SK-N-SH (cell line): ENCODE measurements at regions not wholly inside any gene's neighbourhood (a gene's known extent, or its start where the extent isn't known, plus 50 kb on each side); places are given as distances from the start of the nearest gene placed in this dataset.
A peak's percentile ranks its signal among the peaks of the same experiment; 100 is the strongest.

Source experiments
- CTCF ChIA-PET: fragments of 300-600, 350-600 bp; formaldehyde crosslinking; extraction: SDS; loops from one replicate; lab custom pipeline; 2021; lab: Yijun Ruan, JAX
- POLR2A ChIA-PET: fragments of 350-600 bp; sonication (Branson Sonifier 250); formaldehyde crosslinking; extraction: SDS; loops from one replicate; lab custom pipeline; 2020; ENCODE audit warnings: antibody characterized with exemption, inconsistent platforms; lab: Yijun Ruan, JAX
- DNase-seq: peaks from one replicate; pipeline ENCODE4 v3.0.0; 2012
- H2AFZ ChIP-seq: fragments of 200-600 bp; sonication (generic); 2 replicates; pipeline ENCODE4 v1.8.1; 2016; ENCODE audit warnings: antibody characterized with exemption, mild to moderate bottlenecking, low read depth
- H3F3A ChIP-seq: fragments of 200-600 bp; sonication (generic); replicated peaks from 2 replicates; pipeline ENCODE3; 2016; ENCODE audit warnings: antibody characterized with exemption, mild to moderate bottlenecking; ENCODE audit not compliant: insufficient read depth
- H3K27ac ChIP-seq, 2 experiments: fragments of 200-500 bp in 1 of 2; fragments of 200-600 bp in 1 of 2; sonication (Bioruptor generic) in 1 of 2; sonication (generic), shearing (Covaris generic) in 1 of 2; 2 replicates each; pipeline versions ENCODE4 v1.5.1 to v1.6.1; 2014 to 2016; ENCODE audit warnings: low read depth in 2 of 2, inconsistent platforms in 1 of 2, low read length in 1 of 2, mild to moderate bottlenecking in 1 of 2, mixed read lengths in 1 of 2
- H3K27me3 ChIP-seq: fragments of 200-600 bp; sonication (generic), shearing (Covaris generic); 2 replicates; pipeline ENCODE4 v1.6.1; 2016; ENCODE audit warnings: mixed run types; ENCODE audit not compliant: insufficient read depth
- H3K36me3 ChIP-seq, 2 experiments: fragments of 200-500 bp in 1 of 2; fragments of 200-600 bp in 1 of 2; sonication (Bioruptor generic) in 1 of 2; sonication (generic) in 1 of 2; replicated peaks in 1 of 2; 2 replicates each; pipeline versions ENCODE3 to v1.5.1; 2014 to 2016; ENCODE audit warnings: low read length in 1 of 2, mild to moderate bottlenecking in 1 of 2; ENCODE audit not compliant: insufficient read depth in 2 of 2, control insufficient read depth in 1 of 2
- H3K4me1 ChIP-seq, 2 experiments: fragments of 200-500 bp in 1 of 2; fragments of 200-600 bp in 1 of 2; sonication (Bioruptor generic) in 1 of 2; sonication (generic), shearing (Covaris generic) in 1 of 2; 2 replicates each; pipeline versions ENCODE4 v1.5.1 to v1.6.1; 2014 to 2016; ENCODE audit warnings: low read depth in 1 of 2, low read length in 1 of 2, mixed run types in 1 of 2; ENCODE audit not compliant: insufficient read depth in 2 of 2, control insufficient read depth in 1 of 2
- H3K4me2 ChIP-seq: fragments of 200-600 bp; sonication (generic), shearing (Covaris generic); 2 replicates; pipeline ENCODE4 v1.6.1; 2017; ENCODE audit warnings: mixed run types
- H3K4me3 ChIP-seq, 2 experiments: fragments of 200-500 bp in 1 of 2; fragments of 200-600 bp in 1 of 2; sonication (Bioruptor generic) in 1 of 2; sonication (generic), shearing (Covaris generic) in 1 of 2; 2 replicates each; pipeline versions ENCODE4 v1.5.1 to v1.8.1; 2014 to 2016; ENCODE audit warnings: low read depth in 2 of 2, inconsistent platforms in 1 of 2, low read length in 1 of 2, mild to moderate bottlenecking in 1 of 2, mixed read lengths in 1 of 2, moderate library complexity in 1 of 2
- H3K79me2 ChIP-seq: fragments of 200-600 bp; sonication (generic); 2 replicates; pipeline ENCODE4 v1.8.1; 2017; ENCODE audit warnings: mild to moderate bottlenecking; ENCODE audit not compliant: insufficient read depth
- H3K9ac ChIP-seq: fragments of 200-600 bp; sonication (generic); 2 replicates; pipeline ENCODE4 v1.6.1; 2017; ENCODE audit warnings: mixed run types
- H3K9me2 ChIP-seq: fragments of 200-600 bp; sonication (generic); 2 replicates; pipeline ENCODE4 v1.6.1; 2017; ENCODE audit warnings: mixed run types
- H3K9me3 ChIP-seq: fragments of 200-600 bp; sonication (generic); 2 replicates; pipeline ENCODE4 v1.6.1; 2017; ENCODE audit warnings: mixed run types, mild to moderate bottlenecking, moderate library complexity
- H4K20me1 ChIP-seq: fragments of 200-600 bp; sonication (generic); 2 replicates; pipeline ENCODE4 v1.6.1; 2017; ENCODE audit warnings: mild to moderate bottlenecking, mixed run types; ENCODE audit not compliant: insufficient read depth
- EP300 ChIP-seq, 2 experiments: IDR thresholded peaks; 2 replicates each; pipeline versions ENCODE4 v1.4.0 to v1.6.1; 2012; ENCODE audit warnings: borderline replicate concordance in 1 of 2, low read depth in 1 of 2, low read length in 1 of 2
- EZH2phosphoT487 ChIP-seq: fragments of 200-600 bp; sonication (generic); IDR thresholded peaks from 2 replicates; pipeline ENCODE4 v1.6.1; 2017; ENCODE audit warnings: low read depth, mixed run types, mild to moderate bottlenecking, antibody characterized with exemption, moderate library complexity, borderline replicate concordance
- FOXJ3 ChIP-seq: sonication (generic); formaldehyde crosslinking; IDR thresholded peaks from 2 replicates; pipeline ENCODE4 v1.5.1; 2020; ENCODE audit warnings: mild to moderate bottlenecking, missing genetic modification reagents
- FOXM1 ChIP-seq: IDR thresholded peaks from 2 replicates; pipeline ENCODE4 v1.4.0; 2012; ENCODE audit warnings: low read depth, mild to moderate bottlenecking
- GABPA ChIP-seq: IDR thresholded peaks from 2 replicates; pipeline ENCODE4 v1.4.0; 2012; ENCODE audit warnings: low read depth, mild to moderate bottlenecking
- GATA2 ChIP-seq: sonication (generic); formaldehyde crosslinking; IDR thresholded peaks from 2 replicates; pipeline ENCODE4 v1.5.0; 2020; ENCODE audit warnings: mild to moderate bottlenecking, missing genetic modification reagents
- JUND ChIP-seq: IDR thresholded peaks from 2 replicates; pipeline ENCODE4 v1.4.0; 2012
- MEF2A ChIP-seq: IDR thresholded peaks from 2 replicates; pipeline ENCODE4 v1.4.0; 2012; ENCODE audit warnings: low read depth, borderline replicate concordance
- NFIC ChIP-seq: IDR thresholded peaks from 2 replicates; pipeline ENCODE4 v1.4.0; 2012; ENCODE audit warnings: borderline replicate concordance
- NRF1 ChIP-seq: IDR thresholded peaks from 2 replicates; pipeline ENCODE4 v1.6.1; 2012; ENCODE audit warnings: low read depth, mild to moderate bottlenecking, low read length
- RAD21 ChIP-seq: IDR thresholded peaks from 2 replicates; pipeline ENCODE4 v1.6.1; 2012; ENCODE audit warnings: mild to moderate bottlenecking, low read length
- SIN3A ChIP-seq: IDR thresholded peaks from 2 replicates; pipeline ENCODE4 v1.6.1; 2012; ENCODE audit warnings: low read depth, mild to moderate bottlenecking, low read length, moderate library complexity, borderline replicate concordance
- SMC3 ChIP-seq: IDR thresholded peaks from 2 replicates; pipeline ENCODE4 v1.6.1; 2012; ENCODE audit warnings: low read depth, low read length, improper control_type of control experiment
- TAF1 ChIP-seq: IDR thresholded peaks from 2 replicates; pipeline ENCODE4 v1.6.1; 2012; ENCODE audit warnings: low read depth, mild to moderate bottlenecking, low read length, moderate library complexity, borderline replicate concordance
- TCF12 ChIP-seq: IDR thresholded peaks from 2 replicates; pipeline ENCODE4 v1.4.0; 2012
- YY1 ChIP-seq: IDR thresholded peaks from 2 replicates; pipeline ENCODE4 v1.4.0; 2012; ENCODE audit warnings: low read depth, mild to moderate bottlenecking
- WGBS: methylation state at CpG from one replicate; pipeline ENCODE4 v1.1.6; 2017; ENCODE audit warnings: low lambda C conversion rate; 5-methylcytosine and 5-hydroxymethylcytosine counted together
- TF ChIP-seq, protein P1 (sequence below): IDR thresholded peaks from 2 replicates; pipeline ENCODE4 v1.4.0; 2012; ENCODE audit warnings: low read depth
- TF ChIP-seq, protein P2 (sequence below): IDR thresholded peaks from 2 replicates; pipeline ENCODE4 v1.4.0; 2012; ENCODE audit warnings: low read depth, borderline replicate concordance
- TF ChIP-seq, protein P3 (sequence below): IDR thresholded peaks from 2 replicates; pipeline ENCODE4 v1.6.1; 2012; ENCODE audit warnings: mild to moderate bottlenecking, low read depth, low read length, moderate library complexity
- TF ChIP-seq, protein P4 (sequence below): fragments of 150-350 bp; IDR thresholded peaks from 2 replicates; pipeline ENCODE4 v1.6.1; 2016; ENCODE audit warnings: mild to moderate bottlenecking, low read depth, low read length

DNA sequence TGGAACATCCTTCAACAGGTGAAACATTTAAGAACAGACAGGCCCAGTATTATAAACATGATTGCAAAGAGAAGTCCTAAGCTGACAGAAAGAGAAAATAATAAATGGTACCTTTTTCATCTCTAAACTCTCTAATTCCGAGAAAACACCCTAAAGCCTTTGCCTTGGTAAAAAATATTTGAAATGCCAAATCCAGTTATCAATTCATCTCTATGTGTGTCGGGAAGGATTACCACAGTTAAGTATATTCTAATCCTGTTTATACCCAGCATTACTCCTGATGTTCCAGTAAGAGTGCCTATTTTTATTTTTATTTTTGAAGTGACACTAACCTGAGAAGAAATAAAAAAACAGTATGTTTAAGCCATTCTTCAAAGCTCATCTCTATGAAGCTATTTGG, 219.3 kb upstream of the NANOGP8 start (continued):
- TF ChIP-seq, protein P1, sequence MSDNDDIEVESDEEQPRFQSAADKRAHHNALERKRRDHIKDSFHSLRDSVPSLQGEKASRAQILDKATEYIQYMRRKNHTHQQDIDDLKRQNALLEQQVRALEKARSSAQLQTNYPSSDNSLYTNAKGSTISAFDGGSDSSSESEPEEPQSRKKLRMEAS = no peak
- TF ChIP-seq EP300 (IDR thresholded peaks at IDR 0.05; ENCODE audit: borderline replicate concordance in 1 of 2, low read depth in 1 of 2, low read length in 1 of 2) (0 out of 4 replicates have a peak, but pooled peaks of 1 of the 2 experiments have one; percentile 19), EZH2phosphoT487 (no peak), SMC3 (no peak), GATA2 (CRISPR knock-in tag) (no peak), FOXM1 (no peak)

DNA sequence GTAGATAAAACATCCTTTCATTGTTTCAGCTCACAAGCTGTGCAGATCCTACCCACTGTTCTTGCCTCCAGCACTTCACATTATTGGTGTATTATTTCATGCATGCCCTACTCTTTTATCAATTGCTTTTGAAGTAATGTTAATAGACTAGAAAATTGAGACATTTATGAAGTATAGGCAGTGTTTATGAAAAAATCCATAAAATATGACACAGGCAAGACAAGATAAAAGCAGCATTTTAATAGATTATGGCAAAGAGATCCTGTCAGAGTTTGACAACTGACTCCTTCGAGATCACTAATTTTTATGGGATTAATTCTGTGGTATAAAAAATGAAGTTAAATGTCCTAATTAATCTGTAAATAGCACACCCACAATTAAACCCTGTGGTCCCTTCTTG, 217.2 kb upstream of the NANOGP8 start:
- CTCF ChIA-PET = interaction anchor here (1.7 to 2.1 kb wide), 2 partner anchors 13 to 142 kb away, joined by 4 to 7 read pairs; no protein-coding TSS in a partner anchor

More for the DNA sequence above, 217.2 kb upstream of the NANOGP8 start:
- no peaks in the 10 kb centered on the region for H3K27me3 ChIP-seq
- peaks cover 25% of the 10 kb centered on the region for H3F3A ChIP-seq
- H3K79me2 ChIP-seq = no peaks in the 10 kb centered on the region
- H3K4me2 ChIP-seq = no peak overlapping the region
- no peak overlapping the region for H3K9ac ChIP-seq
- POLR2A ChIA-PET = no interaction called here
- no peaks in the 10 kb centered on the region for H4K20me1 ChIP-seq
- no peak overlapping the region for H3K4me3 ChIP-seq
- DNase-seq = no peak
- H3K36me3 ChIP-seq = no peaks in the 10 kb centered on the region
- WGBS = 91% methylated on average over 1 of the region's 1 CpG
- no peak overlapping the region; a peak in 1 of 4 replicates for H3K27ac ChIP-seq
- H3K9me3 ChIP-seq = no peaks in the 10 kb centered on the region
- TF ChIP-seq SMC3 (no peak), NFIC (no peak), MEF2A (no peak), SIN3A (no peak), EZH2phosphoT487 (no peak), JUND (no peak), TCF12 (no peak), NRF1 (no peak), TAF1 (no peak), GATA2 (CRISPR knock-in tag) (no peak), FOXM1 (no peak), FOXJ3 (no peak), YY1 (no peak), RAD21 (no peak), GABPA (no peak)
- TF ChIP-seq, protein P2, sequence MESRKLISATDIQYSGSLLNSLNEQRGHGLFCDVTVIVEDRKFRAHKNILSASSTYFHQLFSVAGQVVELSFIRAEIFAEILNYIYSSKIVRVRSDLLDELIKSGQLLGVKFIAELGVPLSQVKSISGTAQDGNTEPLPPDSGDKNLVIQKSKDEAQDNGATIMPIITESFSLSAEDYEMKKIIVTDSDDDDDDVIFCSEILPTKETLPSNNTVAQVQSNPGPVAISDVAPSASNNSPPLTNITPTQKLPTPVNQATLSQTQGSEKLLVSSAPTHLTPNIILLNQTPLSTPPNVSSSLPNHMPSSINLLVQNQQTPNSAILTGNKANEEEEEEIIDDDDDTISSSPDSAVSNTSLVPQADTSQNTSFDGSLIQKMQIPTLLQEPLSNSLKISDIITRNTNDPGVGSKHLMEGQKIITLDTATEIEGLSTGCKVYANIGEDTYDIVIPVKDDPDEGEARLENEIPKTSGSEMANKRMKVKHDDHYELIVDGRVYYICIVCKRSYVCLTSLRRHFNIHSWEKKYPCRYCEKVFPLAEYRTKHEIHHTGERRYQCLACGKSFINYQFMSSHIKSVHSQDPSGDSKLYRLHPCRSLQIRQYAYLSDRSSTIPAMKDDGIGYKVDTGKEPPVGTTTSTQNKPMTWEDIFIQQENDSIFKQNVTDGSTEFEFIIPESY = no peak
- TF ChIP-seq, protein P3, sequence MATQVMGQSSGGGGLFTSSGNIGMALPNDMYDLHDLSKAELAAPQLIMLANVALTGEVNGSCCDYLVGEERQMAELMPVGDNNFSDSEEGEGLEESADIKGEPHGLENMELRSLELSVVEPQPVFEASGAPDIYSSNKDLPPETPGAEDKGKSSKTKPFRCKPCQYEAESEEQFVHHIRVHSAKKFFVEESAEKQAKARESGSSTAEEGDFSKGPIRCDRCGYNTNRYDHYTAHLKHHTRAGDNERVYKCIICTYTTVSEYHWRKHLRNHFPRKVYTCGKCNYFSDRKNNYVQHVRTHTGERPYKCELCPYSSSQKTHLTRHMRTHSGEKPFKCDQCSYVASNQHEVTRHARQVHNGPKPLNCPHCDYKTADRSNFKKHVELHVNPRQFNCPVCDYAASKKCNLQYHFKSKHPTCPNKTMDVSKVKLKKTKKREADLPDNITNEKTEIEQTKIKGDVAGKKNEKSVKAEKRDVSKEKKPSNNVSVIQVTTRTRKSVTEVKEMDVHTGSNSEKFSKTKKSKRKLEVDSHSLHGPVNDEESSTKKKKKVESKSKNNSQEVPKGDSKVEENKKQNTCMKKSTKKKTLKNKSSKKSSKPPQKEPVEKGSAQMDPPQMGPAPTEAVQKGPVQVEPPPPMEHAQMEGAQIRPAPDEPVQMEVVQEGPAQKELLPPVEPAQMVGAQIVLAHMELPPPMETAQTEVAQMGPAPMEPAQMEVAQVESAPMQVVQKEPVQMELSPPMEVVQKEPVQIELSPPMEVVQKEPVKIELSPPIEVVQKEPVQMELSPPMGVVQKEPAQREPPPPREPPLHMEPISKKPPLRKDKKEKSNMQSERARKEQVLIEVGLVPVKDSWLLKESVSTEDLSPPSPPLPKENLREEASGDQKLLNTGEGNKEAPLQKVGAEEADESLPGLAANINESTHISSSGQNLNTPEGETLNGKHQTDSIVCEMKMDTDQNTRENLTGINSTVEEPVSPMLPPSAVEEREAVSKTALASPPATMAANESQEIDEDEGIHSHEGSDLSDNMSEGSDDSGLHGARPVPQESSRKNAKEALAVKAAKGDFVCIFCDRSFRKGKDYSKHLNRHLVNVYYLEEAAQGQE = no peak
- TF ChIP-seq, protein P4, sequence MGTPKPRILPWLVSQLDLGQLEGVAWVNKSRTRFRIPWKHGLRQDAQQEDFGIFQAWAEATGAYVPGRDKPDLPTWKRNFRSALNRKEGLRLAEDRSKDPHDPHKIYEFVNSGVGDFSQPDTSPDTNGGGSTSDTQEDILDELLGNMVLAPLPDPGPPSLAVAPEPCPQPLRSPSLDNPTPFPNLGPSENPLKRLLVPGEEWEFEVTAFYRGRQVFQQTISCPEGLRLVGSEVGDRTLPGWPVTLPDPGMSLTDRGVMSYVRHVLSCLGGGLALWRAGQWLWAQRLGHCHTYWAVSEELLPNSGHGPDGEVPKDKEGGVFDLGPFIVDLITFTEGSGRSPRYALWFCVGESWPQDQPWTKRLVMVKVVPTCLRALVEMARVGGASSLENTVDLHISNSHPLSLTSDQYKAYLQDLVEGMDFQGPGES = no peak
- TF ChIP-seq, all 33 proteins: peak for 0
- Histone ChIP-seq H3K9me2 (no peaks in the 10 kb centered on the region), H3K4me1 (peaks cover 13 to 36% of the 10 kb centered on the region in 2 experiments), H2AFZ (no peak overlapping the region)
